GM21528 (cell line): ENCODE measurements at regions not wholly inside any gene's neighbourhood (a gene's known extent, or its start where the extent isn't known, plus 50 kb on each side); places are given as distances from the start of the nearest gene placed in this dataset.
"Not testable (repeated sequence)": the region's sequence is repeated elsewhere in the genome, so short reads cannot be mapped to it uniquely, and the experiment has no call there.

Experiments used
- ATAC-seq: cut with Tn5 transposase; IDR thresholded peaks from one replicate; pipeline ENCODE4 v1.9.1; 2021; ENCODE audit warnings: mild to moderate bottlenecking, moderate library complexity; ENCODE audit not compliant: unreplicated experiment, low FRiP score

- no peak for ATAC-seq
Measured at GRCh38 chr6:113684382-113684901, 172.7 kb upstream of the MARCKS start.

DNA sequence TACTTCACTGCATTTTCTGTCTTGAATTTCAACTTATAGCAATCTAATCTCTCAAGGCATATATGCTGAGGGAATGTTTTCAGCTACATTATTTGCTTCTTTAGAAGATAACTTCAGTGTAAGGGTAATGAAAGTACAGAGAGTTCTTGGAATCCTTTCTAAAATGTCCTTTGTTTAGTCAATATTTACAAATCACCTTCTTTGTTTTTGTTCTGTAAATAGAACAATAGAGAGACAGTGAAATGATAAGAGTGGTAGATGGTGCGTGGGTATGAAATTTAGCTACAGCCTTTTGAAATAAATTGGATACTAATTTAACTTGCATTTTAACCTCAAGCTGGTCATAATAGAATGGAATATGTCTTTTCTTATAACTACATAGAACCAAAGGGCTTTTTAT, 171.1 kb upstream of the MARCKS start:
- no peak for ATAC-seq

DNA sequence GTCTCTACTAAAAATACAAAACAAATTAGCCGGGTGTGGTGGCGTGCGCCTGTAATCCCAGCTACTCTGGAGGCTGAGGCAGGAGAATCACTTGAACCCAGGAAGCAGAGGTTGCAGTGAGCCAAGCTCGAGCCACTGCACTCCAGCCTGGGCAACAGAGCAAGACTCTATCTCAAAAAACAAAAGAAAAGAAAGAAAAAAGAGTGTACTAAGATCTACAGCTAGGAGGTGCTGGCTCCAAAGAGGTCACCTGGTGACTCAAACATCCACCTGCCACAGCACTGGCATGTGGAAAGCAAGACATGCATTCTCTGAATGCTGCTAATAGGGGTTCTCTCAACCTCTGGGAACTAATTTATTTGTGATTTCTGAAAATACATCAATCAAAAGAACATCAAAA, 167.5 kb upstream of the MARCKS start:
- not testable (repeated sequence) for ATAC-seq

DNA sequence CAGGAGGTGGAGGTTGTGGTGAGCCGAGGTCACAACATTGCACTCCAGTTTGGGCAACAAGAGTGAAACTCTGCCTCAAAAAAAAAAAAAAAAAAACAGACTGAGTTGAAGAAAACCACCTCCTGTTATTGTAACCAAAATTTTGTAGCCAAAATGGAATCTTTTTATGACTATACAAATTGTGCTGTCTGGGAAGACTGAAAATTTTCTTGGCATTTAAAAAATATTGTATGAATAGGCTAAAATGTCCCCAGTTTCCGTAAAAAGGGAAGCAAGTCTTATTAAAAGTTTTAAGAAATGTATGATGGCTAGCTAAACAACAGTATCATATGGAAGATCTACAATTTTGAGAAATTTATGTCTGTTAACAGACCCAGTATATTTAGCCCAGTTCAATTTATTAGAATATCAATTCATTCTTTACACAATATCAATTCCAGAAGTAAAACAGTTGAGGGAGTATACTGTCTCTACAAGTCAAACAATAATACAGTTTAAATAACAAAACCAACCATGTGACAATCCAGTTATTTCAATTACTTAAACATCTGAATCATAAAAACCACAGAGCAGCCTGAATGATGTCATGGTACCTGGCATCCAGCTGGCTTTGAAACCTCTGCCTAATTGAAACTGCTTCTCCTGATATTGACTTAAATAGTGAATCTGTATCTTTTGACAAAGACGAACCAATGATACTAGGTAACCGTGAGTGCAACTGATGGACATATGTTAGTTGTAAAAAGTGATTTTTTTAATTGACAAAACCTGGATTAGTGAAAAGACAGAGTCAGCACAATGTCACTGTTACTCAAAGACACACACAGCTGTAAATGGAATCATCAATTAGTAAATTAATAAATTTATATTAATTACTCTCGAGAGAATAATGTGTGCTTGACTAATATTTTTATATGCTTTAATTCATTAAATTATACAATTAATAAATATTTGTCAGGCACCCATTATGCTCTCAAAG, 166.6 kb upstream of the MARCKS start:
- no peak for ATAC-seq

- ATAC-seq = no peak
Measured at GRCh38 chr6:113691260-113691656, 165.9 kb upstream of the MARCKS start.

GRCh38 chr6:113693851-113694250, 163.3 kb upstream of the MARCKS start:
- no peak for ATAC-seq

DNA sequence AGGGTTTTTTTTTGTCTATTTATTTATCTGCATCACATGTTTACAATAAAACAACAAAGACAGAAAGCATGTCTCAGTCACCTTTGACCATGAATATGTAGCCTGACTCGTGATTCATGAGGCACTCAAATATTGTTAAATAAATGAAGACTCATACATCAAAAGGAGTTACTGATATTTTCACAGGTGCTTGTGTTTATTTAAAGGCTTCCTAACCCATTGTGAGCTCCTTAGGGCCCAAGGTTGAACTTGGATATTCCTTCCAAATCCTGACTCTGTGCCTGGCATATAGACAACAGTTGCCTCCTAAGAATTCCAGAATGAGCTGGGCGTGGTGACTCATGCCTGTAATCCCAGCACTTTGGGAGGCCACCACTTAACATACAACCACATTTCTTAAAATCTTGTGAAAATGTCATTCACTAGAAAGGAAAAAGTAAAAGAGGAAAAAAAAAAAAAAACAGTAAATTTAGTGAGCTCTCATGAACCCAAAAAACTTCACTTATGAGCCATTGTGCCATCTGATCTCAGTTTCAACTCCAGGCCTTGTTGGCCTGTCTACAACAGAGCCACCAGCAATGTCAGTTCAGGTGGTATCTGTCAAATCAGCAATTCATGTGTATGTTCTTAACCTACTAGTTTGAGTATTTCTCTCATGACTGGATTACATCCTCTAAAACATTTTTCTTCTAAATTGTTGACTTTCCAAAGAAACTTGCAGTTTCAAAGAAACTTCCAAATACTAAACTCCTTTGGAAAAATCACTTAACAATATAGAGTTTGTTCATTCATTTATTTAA, 162.7 kb upstream of the MARCKS start:
- no peak for ATAC-seq

- no peak for ATAC-seq
Measured at GRCh38 chr6:113695516-113695915, 161.6 kb upstream of the MARCKS start.

DNA sequence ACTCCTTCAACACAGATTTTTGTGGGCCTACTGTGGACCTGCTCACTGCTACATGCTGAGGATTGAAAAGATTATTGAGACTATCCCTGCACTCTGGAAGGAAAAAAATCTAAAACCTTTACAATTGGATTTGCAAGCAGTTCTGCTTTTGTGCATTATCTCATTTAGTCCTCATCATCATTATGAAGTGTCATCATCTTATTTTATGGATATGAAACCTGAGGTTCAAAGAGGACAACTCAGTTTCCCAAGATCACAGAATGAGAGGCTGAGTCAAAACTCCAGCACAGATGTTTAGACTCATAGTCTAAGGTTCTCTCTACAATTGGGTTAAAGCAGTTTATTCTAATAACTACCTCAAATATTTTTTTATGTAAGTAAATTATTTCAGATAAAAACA, 160.2 kb upstream of the MARCKS start:
- ATAC-seq = no peak

DNA sequence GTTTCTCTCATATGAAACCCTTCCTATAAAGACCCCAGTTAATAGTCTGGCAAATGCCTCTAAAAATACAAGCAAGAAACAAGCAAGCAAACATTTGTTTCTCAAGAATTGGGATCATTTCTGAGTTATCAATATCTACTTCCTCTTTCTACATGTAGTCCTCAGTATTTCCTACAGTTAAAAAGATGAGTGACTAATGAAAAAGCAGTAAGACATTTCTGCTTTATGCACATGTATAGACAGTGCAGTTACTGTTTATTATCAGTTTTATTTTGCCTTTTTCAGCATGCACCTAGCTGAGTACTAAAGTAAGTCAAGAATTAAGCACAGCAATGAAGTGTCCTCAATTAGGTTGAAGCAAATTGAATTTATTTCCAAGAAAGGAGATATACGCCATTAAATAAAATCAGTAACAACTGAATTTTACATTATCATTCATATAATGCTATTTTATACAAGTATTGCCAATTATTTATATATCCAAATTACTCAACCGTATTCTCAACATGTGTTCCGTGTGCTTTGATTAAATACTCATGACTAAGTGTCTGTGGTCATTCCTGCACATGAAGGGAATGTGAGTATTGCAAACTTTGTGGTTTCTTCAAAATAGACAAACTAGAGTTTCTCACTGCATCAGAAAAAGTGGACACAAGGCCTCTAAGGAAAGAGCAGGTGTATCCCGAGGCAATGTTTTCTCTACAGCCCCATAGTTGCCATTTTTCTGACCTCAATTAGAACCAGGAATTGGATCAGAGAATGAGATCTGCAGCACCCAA, 159.3 kb upstream of the MARCKS start:
- no peak for ATAC-seq

DNA sequence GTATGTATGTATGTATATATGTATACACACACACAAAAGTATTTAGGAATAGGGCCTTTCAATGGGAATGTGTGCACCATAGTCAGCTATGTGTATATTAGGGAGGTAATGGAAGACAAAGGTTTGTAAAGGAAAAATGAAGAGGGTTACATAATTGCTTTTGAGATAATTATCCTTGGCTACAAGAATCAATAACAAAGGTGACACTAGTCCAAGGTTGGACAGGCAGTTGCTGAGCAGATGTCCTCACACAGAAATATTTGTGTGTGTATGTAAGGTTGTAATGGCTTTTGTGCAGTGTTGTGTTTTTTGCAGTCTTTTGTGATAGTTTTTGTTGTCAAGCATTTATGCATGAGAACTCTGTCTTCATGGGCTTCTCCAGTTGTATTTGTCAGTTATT, 157.9 kb upstream of the MARCKS start:
- no peak for ATAC-seq

DNA sequence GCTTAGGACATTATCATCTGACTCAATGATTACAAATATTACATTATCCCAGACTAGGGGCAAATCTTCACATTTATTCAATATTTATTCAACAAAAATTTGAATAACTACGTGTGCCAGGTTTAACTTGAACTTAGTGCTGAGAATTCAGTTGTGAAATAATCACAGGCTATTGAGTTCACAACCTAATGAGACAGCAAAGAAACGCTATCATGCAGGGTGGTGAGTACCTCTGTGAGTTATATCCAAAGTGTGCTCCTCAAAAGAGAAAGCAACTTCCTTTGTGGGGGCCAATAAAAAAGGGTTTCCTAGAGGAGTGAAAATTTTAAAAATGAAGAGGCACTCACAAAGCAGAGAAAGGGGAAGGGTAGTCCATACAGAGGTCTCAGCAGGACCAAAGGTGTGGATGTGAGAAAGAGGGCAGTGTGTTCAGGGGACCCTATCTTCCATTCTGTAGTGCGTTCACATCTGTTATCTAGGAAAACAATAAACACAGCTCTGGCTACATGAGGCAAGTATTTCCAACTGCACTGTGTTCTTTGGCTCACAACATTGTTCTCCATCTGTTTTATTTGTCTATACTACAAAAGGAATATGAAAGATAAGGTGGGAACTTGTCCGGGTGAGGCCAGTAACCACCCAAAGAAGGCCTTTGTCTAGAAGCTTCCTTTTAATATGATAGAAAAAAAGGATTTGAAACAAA, 155.4 kb upstream of the MARCKS start:
- ATAC-seq = no peak

DNA sequence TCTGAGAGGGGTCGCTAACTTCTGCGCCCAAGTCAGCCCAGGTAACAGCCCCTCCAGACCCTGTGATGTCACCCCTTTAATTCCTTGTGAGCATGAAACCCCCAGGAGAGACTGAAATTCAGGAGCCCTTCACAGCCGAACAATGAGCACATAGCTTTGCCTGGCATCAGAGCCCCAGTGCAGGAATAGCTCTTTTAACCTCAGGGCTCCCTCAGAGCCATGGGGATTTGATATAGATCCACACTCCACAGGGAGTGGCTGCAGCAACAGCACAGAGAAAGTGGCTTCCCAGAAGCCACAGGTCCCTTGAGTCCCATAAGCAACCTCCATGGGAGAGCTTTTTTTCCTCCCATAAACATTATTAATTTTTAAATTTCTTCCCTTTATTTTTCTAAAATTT, 150.0 kb upstream of the MARCKS start:
- no peak for ATAC-seq

- ATAC-seq = no peak
Measured at GRCh38 chr6:113709936-113710509, 147.1 kb upstream of the MARCKS start.

DNA sequence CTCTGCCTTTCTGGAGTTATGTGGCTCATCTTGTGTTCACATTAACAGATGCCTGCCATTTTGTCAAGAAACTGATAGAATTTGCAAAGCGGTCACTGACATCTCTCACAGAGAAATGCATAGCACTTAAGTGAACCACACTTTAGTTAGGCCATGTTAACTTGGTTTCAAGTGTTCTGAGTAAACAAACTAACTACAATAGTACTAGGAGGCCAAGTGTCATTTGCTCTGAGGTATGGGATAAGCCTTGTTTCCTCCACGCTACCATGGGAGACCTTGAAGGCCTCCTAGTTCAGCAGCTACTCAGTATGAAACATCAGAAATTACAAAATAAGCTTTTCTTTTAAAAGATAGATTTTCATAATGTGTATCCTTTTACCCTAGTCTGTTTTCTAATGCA, 143.5 kb upstream of the MARCKS start:
- no peak for ATAC-seq

DNA sequence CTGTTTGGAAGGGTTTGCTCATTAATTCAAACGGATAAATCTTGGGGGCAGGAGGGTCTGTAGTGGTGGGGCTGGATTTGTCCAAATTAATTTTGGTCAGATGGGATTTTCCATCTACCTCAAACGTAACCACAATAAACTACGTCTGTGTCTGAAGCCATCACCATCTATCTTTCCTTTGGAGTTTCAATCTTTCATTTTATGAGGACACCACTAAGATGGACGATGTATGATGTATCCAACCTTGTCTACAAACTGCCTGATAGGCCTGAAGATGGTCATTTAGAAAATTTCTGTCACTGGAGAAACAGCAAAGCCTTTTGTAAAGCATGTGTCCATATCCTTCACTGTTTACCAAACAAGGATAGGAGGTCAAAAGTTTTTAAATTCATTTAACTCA, 138.6 kb upstream of the MARCKS start:
- no peak for ATAC-seq

- no peak for ATAC-seq
Measured at GRCh38 chr6:113719064-113719463, 138.1 kb upstream of the MARCKS start.

GRCh38 chr6:113719545-113719944, 137.6 kb upstream of the MARCKS start:
- ATAC-seq = no peak

DNA sequence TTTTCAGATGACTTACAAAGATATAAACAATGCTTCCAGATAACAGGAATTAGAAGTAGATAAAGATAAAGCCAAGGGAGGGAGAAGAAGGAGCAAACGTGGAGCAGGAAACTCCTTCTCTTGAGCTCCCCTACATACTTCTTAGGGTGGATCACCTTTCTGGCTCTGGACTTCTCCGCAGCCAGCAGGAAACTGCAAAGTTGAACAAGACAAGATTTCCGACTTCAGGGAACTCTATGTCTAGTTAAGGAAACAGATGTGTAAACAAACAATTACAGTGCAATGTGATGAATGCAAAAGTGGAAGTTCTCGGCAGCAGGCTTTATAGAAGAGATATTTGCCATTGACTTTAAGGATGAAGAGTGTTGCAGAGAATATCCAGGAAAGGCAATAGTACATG, 134.0 kb upstream of the MARCKS start:
- ATAC-seq = no peak

DNA sequence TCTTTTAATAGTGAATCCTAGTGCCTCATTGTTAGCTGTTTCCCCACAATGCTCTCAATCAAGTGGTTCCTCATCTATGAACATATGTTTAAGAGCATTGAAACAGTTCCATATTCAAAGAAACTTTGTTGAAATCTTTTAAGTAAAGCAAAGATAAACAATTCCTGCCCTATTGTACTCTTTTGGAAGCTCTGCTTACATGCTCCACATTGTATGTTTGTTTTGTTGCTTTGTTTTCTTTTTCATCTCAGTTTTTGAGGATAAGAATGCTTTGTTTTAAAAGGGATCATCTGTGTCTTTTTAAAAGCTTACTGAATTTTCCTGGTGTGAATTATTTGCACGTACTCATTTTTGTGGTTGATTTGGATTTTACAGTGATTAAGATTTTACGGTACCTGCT, 132.2 kb upstream of the MARCKS start:
- ATAC-seq = not testable (repeated sequence)
